Osteoblast (primary cell): ENCODE measurements at regions not wholly inside any gene's neighbourhood (a gene's known extent, or its start where the extent isn't known, plus 50 kb on each side); places are given as distances from the start of the nearest gene placed in this dataset.

Experiments
- DNase-seq: peaks from one replicate; pipeline ENCODE4 v3.0.0; 2011; ENCODE audit warnings: low spot score, mixed read lengths; ENCODE audit not compliant: insufficient read length; ENCODE audit errors: missing footprints
- H2AFZ ChIP-seq: 2 replicates; pipeline ENCODE4 v1.6.0; 2011; ENCODE audit warnings: mild to moderate bottlenecking, low read length
- H3K27ac ChIP-seq: 2 replicates; pipeline ENCODE4 v1.5.1; 2011; ENCODE audit warnings: mild to moderate bottlenecking, low read depth, low read length, moderate library complexity
- H3K27me3 ChIP-seq: 2 replicates; pipeline ENCODE4 v1.6.0; 2012; ENCODE audit warnings: mild to moderate bottlenecking, control low read depth, inconsistent platforms, low read length, moderate library complexity; ENCODE audit not compliant: insufficient read depth
- H3K36me3 ChIP-seq: 2 replicates; pipeline ENCODE4 v1.5.1; 2011; ENCODE audit warnings: mild to moderate bottlenecking, low read length, control low read depth, moderate library complexity; ENCODE audit not compliant: insufficient read depth
- H3K4me1 ChIP-seq: 2 replicates; pipeline ENCODE4 v1.5.1; 2011; ENCODE audit warnings: mild to moderate bottlenecking, low read length, control low read depth, moderate library complexity; ENCODE audit not compliant: insufficient read depth
- H3K4me2 ChIP-seq: 2 replicates; pipeline ENCODE4 v1.6.0; 2011; ENCODE audit warnings: mild to moderate bottlenecking, low read length; ENCODE audit not compliant: insufficient read depth
- H3K4me3 ChIP-seq: fragments of 200-600 bp; sonication (generic); 3 replicates; pipeline ENCODE4 v1.5.1; 2012; ENCODE audit warnings: mild to moderate bottlenecking, low read length, inconsistent platforms; ENCODE audit not compliant: insufficient read depth
- H3K79me2 ChIP-seq: 2 replicates; pipeline ENCODE4 v1.6.0; 2012; ENCODE audit warnings: mild to moderate bottlenecking, low read length, control low read depth, inconsistent platforms; ENCODE audit not compliant: insufficient read depth
- H3K9me3 ChIP-seq: 2 replicates; pipeline ENCODE4 v1.5.1; 2011; ENCODE audit warnings: low read depth, low read length, control low read depth
- H4K20me1 ChIP-seq: 2 replicates; pipeline ENCODE4 v1.6.0; 2012; ENCODE audit warnings: mild to moderate bottlenecking, low read length, control low read depth; ENCODE audit not compliant: insufficient read depth
- TF ChIP-seq, protein P1 (sequence below): IDR thresholded peaks from 2 replicates; pipeline ENCODE4 v1.5.1; 2011; ENCODE audit warnings: mild to moderate bottlenecking, low read depth, low read length, moderate library complexity; ENCODE audit errors: extremely low read depth

DNA sequence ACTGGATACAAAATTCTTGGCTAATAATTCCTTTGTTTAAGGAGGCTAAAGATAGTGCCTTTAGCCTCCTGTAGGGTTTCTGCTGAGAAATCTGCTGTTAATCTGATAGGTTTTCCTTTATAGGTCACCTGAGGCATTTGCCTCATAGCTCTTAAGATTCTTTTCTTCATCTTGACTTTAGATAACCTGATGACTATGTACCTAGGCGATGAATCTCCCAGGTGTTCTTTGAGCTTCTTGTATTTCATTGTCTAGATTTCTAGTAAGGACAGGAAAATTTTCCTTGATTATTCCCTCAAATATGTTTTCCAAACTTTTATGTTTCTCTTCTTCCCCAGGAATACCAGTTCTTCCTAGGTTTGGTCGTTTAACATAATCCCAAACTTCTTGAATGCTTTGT, 479.4 kb upstream of the MAN1A1 start:
- H3K27ac ChIP-seq, result no peak overlapping the region
- no peak overlapping the region for H3K4me3 ChIP-seq
- TF ChIP-seq, protein P1, sequence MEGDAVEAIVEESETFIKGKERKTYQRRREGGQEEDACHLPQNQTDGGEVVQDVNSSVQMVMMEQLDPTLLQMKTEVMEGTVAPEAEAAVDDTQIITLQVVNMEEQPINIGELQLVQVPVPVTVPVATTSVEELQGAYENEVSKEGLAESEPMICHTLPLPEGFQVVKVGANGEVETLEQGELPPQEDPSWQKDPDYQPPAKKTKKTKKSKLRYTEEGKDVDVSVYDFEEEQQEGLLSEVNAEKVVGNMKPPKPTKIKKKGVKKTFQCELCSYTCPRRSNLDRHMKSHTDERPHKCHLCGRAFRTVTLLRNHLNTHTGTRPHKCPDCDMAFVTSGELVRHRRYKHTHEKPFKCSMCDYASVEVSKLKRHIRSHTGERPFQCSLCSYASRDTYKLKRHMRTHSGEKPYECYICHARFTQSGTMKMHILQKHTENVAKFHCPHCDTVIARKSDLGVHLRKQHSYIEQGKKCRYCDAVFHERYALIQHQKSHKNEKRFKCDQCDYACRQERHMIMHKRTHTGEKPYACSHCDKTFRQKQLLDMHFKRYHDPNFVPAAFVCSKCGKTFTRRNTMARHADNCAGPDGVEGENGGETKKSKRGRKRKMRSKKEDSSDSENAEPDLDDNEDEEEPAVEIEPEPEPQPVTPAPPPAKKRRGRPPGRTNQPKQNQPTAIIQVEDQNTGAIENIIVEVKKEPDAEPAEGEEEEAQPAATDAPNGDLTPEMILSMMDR, result no peak
- H3K36me3 ChIP-seq, result no peaks in the 10 kb centered on the region
- H2AFZ ChIP-seq, result no peak overlapping the region
- no peaks in the 10 kb centered on the region for H3K27me3 ChIP-seq
- DNase-seq, result no peak
- H3K9me3 ChIP-seq, result no peaks in the 10 kb centered on the region
- no peaks in the 10 kb centered on the region for H3K79me2 ChIP-seq
- H3K4me2 ChIP-seq, result no peak overlapping the region
- no peaks in the 10 kb centered on the region for H4K20me1 ChIP-seq
- H3K4me1 ChIP-seq, result no peaks in the 10 kb centered on the region

DNA sequence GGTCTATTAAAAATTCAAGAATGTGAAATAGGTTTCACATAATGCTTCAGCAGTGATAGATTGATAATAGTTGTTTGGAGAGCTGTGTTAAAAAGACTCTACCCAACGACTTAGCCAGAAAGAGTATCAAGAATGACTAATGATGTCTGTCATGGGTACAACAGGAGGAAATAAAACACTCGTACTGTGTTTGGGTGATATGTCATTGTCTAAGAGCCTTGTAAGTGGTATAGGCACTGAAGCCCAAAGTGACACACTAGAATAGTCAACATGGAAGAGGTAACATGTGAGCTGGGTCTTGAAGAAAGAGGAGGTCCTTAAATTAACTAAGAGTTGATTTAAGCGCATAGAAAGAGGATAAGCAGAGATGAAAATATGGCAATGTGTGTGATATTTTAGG, 471.8 kb upstream of the MAN1A1 start:
- Histone ChIP-seq H4K20me1 (no peaks in the 10 kb centered on the region), H3K27me3 (no peaks in the 10 kb centered on the region), H3K36me3 (no peaks in the 10 kb centered on the region), H3K4me1 (no peaks in the 10 kb centered on the region), H2AFZ (no peak overlapping the region), H3K27ac (no peak overlapping the region), H3K79me2 (no peaks in the 10 kb centered on the region), H3K4me3 (no peak overlapping the region), H3K4me2 (no peak overlapping the region), H3K9me3 (no peaks in the 10 kb centered on the region)
- no peak for DNase-seq
- TF ChIP-seq, protein P1, result no peak

DNA sequence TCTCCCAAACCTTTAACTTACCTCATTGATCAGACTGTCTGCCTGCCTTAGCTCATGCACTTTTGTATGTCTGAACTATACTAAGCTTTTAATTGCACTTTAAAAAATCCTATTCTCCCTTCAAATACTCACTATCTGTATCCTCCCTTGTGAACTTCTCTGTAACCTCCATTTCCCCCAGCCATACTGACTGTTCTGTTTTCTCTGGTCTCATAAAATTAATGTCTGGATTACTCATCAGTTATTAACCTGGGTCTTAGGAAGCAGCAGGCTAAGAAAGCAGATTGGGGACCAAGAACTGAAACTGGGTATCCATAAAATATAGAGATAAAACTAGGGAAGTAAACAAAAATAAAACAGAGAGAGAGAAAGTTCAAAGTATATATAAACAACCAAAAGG, 469.3 kb upstream of the MAN1A1 start:
- no peaks in the 10 kb centered on the region for H3K27me3 ChIP-seq
- H3K4me2 ChIP-seq, result no peak overlapping the region
- no peak for DNase-seq
- TF ChIP-seq, protein P1, result no peak
- H2AFZ ChIP-seq, result no peak overlapping the region
- H4K20me1 ChIP-seq, result no peaks in the 10 kb centered on the region
- H3K27ac ChIP-seq, result no peak overlapping the region
- H3K4me1 ChIP-seq, result no peaks in the 10 kb centered on the region
- H3K4me3 ChIP-seq, result no peak overlapping the region
- H3K79me2 ChIP-seq, result no peaks in the 10 kb centered on the region
- no peaks in the 10 kb centered on the region for H3K9me3 ChIP-seq
- H3K36me3 ChIP-seq, result no peaks in the 10 kb centered on the region

DNA sequence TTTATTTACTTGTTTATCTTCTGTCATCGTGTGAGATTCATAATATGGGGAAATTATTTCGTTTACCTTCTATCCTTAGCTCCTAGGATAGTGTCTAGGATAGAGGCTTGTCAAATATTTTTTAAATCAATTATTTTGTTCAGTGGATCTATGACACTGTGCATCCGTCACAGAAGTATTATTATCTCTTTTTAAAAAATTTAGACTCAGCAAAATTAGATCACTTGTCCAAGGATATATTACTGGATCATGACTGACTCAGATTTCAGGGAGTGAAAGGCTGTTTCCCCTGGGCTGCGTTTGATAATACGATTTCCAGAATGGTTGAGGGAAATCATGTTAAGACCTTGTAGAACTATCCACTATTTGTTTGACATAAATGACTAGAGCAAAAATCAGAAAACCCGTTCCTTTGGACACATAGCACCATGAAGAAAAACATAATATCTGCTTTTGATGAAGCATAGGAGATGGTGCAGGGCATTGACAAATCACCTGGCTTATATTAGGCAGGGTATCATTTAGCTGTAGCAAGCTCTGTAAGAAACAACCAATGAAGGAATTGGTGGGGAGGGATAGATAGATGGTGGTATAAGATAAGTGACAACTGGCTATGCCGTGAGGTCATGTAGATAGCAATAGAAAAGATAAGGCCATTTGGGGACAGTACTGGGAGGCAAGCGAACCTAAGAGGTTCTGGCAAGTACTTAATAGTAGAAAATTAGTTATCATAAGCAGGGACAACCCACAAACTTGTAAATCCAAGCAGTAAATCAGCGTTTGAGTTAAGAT, 465.2 kb upstream of the MAN1A1 start:
- Histone ChIP-seq H3K36me3 (no peaks in the 10 kb centered on the region), H4K20me1 (no peaks in the 10 kb centered on the region), H3K9me3 (no peaks in the 10 kb centered on the region), H3K4me1 (no peaks in the 10 kb centered on the region), H3K4me3 (no peak overlapping the region), H2AFZ (no peak overlapping the region), H3K27ac (no peak overlapping the region), H3K79me2 (no peaks in the 10 kb centered on the region), H3K4me2 (no peak overlapping the region), H3K27me3 (no peaks in the 10 kb centered on the region)
- DNase-seq, result peak; percentile 10
- TF ChIP-seq, protein P1, result no peak
